ENCODE measurements at regions not wholly inside any gene's neighbourhood (a gene's known extent, or its start where the extent isn't known, plus 50 kb on each side); places are given as distances from the start of the nearest gene placed in this dataset.

GRCh38 chr6:8207191-8207868 is 105.0 kb upstream of the EEF1E1 start:
- H3K9ac ChIP-seq (ENCODE audit: control insufficient read depth, insufficient read depth, low read length) = no peak overlapping the region
- ChIA-PET POLR2A (no interaction called here), SMC1A (ENCODE audit: uncharacterized antibody, unreplicated experiment) (interaction anchor here (0.6 to 1.1 kb wide), 3 partner anchors 12 to 1440 kb away, joined by 3 to 5 read pairs (median 3); no protein-coding TSS in a partner anchor), CTCF (interaction anchor here (2.0 kb wide), 1 partner anchor 12 kb away, joined by 14 read pairs; no protein-coding TSS in a partner anchor), RAD21 (ENCODE audit: unreplicated experiment) (interaction anchor here (1.3 kb wide), 1 partner anchor 76 kb away, joined by 4 read pairs; no protein-coding TSS in a partner anchor)
- ATAC-seq = no peak
- DNase-seq (ENCODE audit: low read depth, low spot score) = no peak
- BruUV-seq (replicated peaks) = no TSS peak
- no peaks in the 10 kb centered on the region for H4K20me1 ChIP-seq (ENCODE audit: control insufficient read depth, insufficient read depth)
- FAIRE-seq = no peak
- no peak overlapping the region for H3K4me2 ChIP-seq (ENCODE audit: control insufficient read depth, insufficient read depth)
- no peaks in the 10 kb centered on the region for H3K9me3 ChIP-seq (replicated peaks; ENCODE audit: control insufficient read depth, insufficient read depth, low read length)
- H3K4me3 ChIP-seq = no peak overlapping the region
- H3K36me3 ChIP-seq (ENCODE audit: control insufficient read depth in 2 of 2, insufficient read depth in 2 of 2, low read length in 1 of 2) = no peaks in the 10 kb centered on the region
- in situ Hi-C loops (cut with MboI) (no loop called here), intact Hi-C loops (cut with micrococcal nuclease; ENCODE audit: unreplicated experiment) (no loop called here)
- H3K27ac ChIP-seq (ENCODE audit: control insufficient read depth, insufficient read depth) = no peak overlapping the region
- H3K27me3 ChIP-seq (replicated peaks in 1 of 2; ENCODE audit: control insufficient read depth in 2 of 2, insufficient read depth in 2 of 2, low read length in 1 of 2) = peaks cover 0 to 2% of the 10 kb centered on the region in 2 experiments; a peak in 1 of 4 replicates
- WGBS (ENCODE audit: insufficient coverage, insufficient replicate concordance, low lambda C conversion rate, missing lambda C conversion rate) = 40% methylated on average over 16 of the region's 16 CpGs
- TF ChIP-seq FOS (IDR thresholded peaks at IDR 0.05; ENCODE audit: borderline replicate concordance, extremely low read depth, insufficient read length) (no peak), RFX5 (IDR thresholded peaks at IDR 0.05; ENCODE audit: low read depth, low read length) (no peak), WRNIP1 (IDR thresholded peaks at IDR 0.05; ENCODE audit: borderline replicate concordance, low read depth, low read length) (no peak), ZNF687 (IDR thresholded peaks at IDR 0.05) (no peak), RAD21 (IDR thresholded peaks at IDR 0.05; ENCODE audit: insufficient read depth, low read depth, low read length) (no peak), USF2 (IDR thresholded peaks at IDR 0.05; ENCODE audit: borderline replicate concordance, low read depth, low read length) (no peak), MXI1 (IDR thresholded peaks at IDR 0.05; ENCODE audit: low read depth, low read length) (no peak), RCOR1 (conservative IDR thresholded peaks at IDR 0.05; ENCODE audit: low read depth, low read length) (no peak), NFXL1 (IDR thresholded peaks at IDR 0.05; ENCODE audit: borderline replicate concordance) (no peak), MYB (IDR thresholded peaks at IDR 0.05; ENCODE audit: borderline replicate concordance, low read depth, low read length) (no peak)
- TF ChIP-seq, protein P1, sequence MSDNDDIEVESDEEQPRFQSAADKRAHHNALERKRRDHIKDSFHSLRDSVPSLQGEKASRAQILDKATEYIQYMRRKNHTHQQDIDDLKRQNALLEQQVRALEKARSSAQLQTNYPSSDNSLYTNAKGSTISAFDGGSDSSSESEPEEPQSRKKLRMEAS (IDR thresholded peaks at IDR 0.05; ENCODE audit: low read depth, low read length) = no peak
- H3K4me1 ChIP-seq (ENCODE audit: control insufficient read depth, insufficient read depth, low read length) = no peaks in the 10 kb centered on the region
- no peak overlapping the region for H2AFZ ChIP-seq (ENCODE audit: control insufficient read depth, low read depth, low read length)
- H3K79me2 ChIP-seq (ENCODE audit: control insufficient read depth, insufficient read depth, low read length) = no peaks in the 10 kb centered on the region
